Astrocyte of the spinal cord (primary cell): ENCODE measurements at regions not wholly inside any gene's neighbourhood (a gene's known extent, or its start where the extent isn't known, plus 50 kb on each side); places are given as distances from the start of the nearest gene placed in this dataset.
"Not testable (repeated sequence)": the region's sequence is repeated elsewhere in the genome, so short reads cannot be mapped to it uniquely, and the experiment has no call there.

Experiments
- DNase-seq: peaks from one replicate; pipeline ENCODE4 v3.0.0; 2011; ENCODE audit warnings: low read depth, low spot score
- H3K4me3 ChIP-seq: 2 replicates; pipeline ENCODE4 v1.5.1; 2011; ENCODE audit warnings: low read depth, mild to moderate bottlenecking, low read length, moderate library complexity
- CTCF ChIP-seq: IDR thresholded peaks from 2 replicates; pipeline ENCODE4 v1.5.1; 2012; ENCODE audit warnings: low read depth, mild to moderate bottlenecking, low read length, inconsistent platforms
- in situ Hi-C: cut with HindIII; loops from 2 replicates; pipeline ENCODE4 v1.10.0; 2017; ENCODE audit warnings: low sequenced_read_pairs

GRCh38 chr5:50575740-50576139, 90.7 kb upstream of the PARP8 start:
- in situ Hi-C loops: no loop called here

GRCh38 chr5:50576265-50576664, 90.2 kb upstream of the PARP8 start:
- H3K4me3 ChIP-seq: no peak overlapping the region
- in situ Hi-C loops: no loop called here
- no peak for DNase-seq
- no peak for TF ChIP-seq CTCF

More at GRCh38 chr5:50575740-50576139, 90.7 kb upstream of the PARP8 start:
- no peak overlapping the region for H3K4me3 ChIP-seq
- no peak for DNase-seq
- no peak for TF ChIP-seq CTCF

- TF ChIP-seq CTCF: no peak
These were observed 89.7 kb upstream of the PARP8 start for GRCh38 chr5:50576686-50577256.

GRCh38 chr5:50580506-50580905, 85.9 kb upstream of the PARP8 start:
- in situ Hi-C loops: no loop called here
- H3K4me3 ChIP-seq: no peak overlapping the region
- DNase-seq: no peak
- no peak for TF ChIP-seq CTCF

More at GRCh38 chr5:50576686-50577256, 89.7 kb upstream of the PARP8 start:
- no peak for DNase-seq
- no peak overlapping the region for H3K4me3 ChIP-seq
- in situ Hi-C loops: no loop called here

GRCh38 chr5:50581845-50582244, 84.6 kb upstream of the PARP8 start:
- in situ Hi-C loops, DNase-seq, H3K4me3 ChIP-seq: not testable (repeated sequence)

- in situ Hi-C loops: no loop called here
- H3K4me3 ChIP-seq: no peak overlapping the region
- DNase-seq: no peak
- no peak for TF ChIP-seq CTCF
These were observed 83.7 kb upstream of the PARP8 start for GRCh38 chr5:50582699-50583098.

GRCh38 chr5:50583621-50584020, 82.8 kb upstream of the PARP8 start:
- in situ Hi-C loops: no loop called here
- no peak for DNase-seq

GRCh38 chr5:50588471-50588870, 78.0 kb upstream of the PARP8 start:
- H3K4me3 ChIP-seq, in situ Hi-C loops, DNase-seq: not testable (repeated sequence)

More at GRCh38 chr5:50583621-50584020, 82.8 kb upstream of the PARP8 start:
- no peak overlapping the region for H3K4me3 ChIP-seq
- TF ChIP-seq CTCF: no peak

GRCh38 chr5:50590444-50591189, 75.8 kb upstream of the PARP8 start:
- in situ Hi-C loops, H3K4me3 ChIP-seq: not testable (repeated sequence)
- DNase-seq: peak; percentile 35

- DNase-seq, in situ Hi-C loops, H3K4me3 ChIP-seq: not testable (repeated sequence)
These were observed 75.1 kb upstream of the PARP8 start for GRCh38 chr5:50591338-50591737.
